ENCODE measurements at regions not wholly inside any gene's neighbourhood (a gene's known extent, or its start where the extent isn't known, plus 50 kb on each side); places are given as distances from the start of the nearest gene placed in this dataset.

GRCh38 chr15:31442226-31442625, 115.6 kb downstream of the KLF13 start:
- RAD21 ChIA-PET (ENCODE audit: unreplicated experiment): interaction anchor here (1.0 to 2.7 kb wide), 3 partner anchors 46 to 241 kb away, joined by 3 to 19 read pairs (median 3); no protein-coding TSS in a partner anchor
- FAIRE-seq (no peak), DNase-seq (ENCODE audit: low read depth, low spot score) (no peak), ATAC-seq (no peak)
- no peak overlapping the region for H3K4me2 ChIP-seq (ENCODE audit: control insufficient read depth, insufficient read depth)
- 93% methylated on average over 9 of the region's 9 CpGs for whole genome bisulfite sequencing (ENCODE audit: insufficient coverage, insufficient replicate concordance, low lambda C conversion rate, missing lambda C conversion rate)
- no peaks in the 10 kb centered on the region for H3K36me3 ChIP-seq (ENCODE audit: control insufficient read depth in 2 of 2, insufficient read depth in 2 of 2, low read length in 1 of 2)
- H3K27ac ChIP-seq (ENCODE audit: control insufficient read depth, insufficient read depth): no peak overlapping the region
- no peaks in the 10 kb centered on the region for H3K79me2 ChIP-seq (ENCODE audit: control insufficient read depth, insufficient read depth, low read length)
- H3K9ac ChIP-seq (ENCODE audit: control insufficient read depth, insufficient read depth, low read length): no peak overlapping the region
- CTCF ChIA-PET: interaction anchor here (0.9 to 12.7 kb wide), 2 partner anchors 32 to 46 kb away, joined by 3 to 336 read pairs; no protein-coding TSS in a partner anchor
- no peak for TF ChIP-seq USF2 (IDR thresholded peaks at IDR 0.05; ENCODE audit: borderline replicate concordance, low read depth, low read length)
- POLR2A ChIA-PET: no interaction called here
- intact Hi-C loops (cut with micrococcal nuclease; ENCODE audit: unreplicated experiment) (no loop called here), in situ Hi-C loops (cut with MboI) (no loop called here)
- no peaks in the 10 kb centered on the region for H4K20me1 ChIP-seq (ENCODE audit: control insufficient read depth, insufficient read depth)
- H3K27me3 ChIP-seq (replicated peaks in 1 of 2; ENCODE audit: control insufficient read depth in 2 of 2, insufficient read depth in 2 of 2, low read length in 1 of 2): no peaks in the 10 kb centered on the region
- no peaks in the 10 kb centered on the region for H3K9me3 ChIP-seq (replicated peaks; ENCODE audit: control insufficient read depth, insufficient read depth, low read length)
- no peak overlapping the region for H3K4me3 ChIP-seq
- SMC1A ChIA-PET (ENCODE audit: uncharacterized antibody, unreplicated experiment): interaction anchor here (1.4 to 4.7 kb wide), 3 partner anchors 31 to 46 kb away, joined by 3 to 31 read pairs (median 10); no protein-coding TSS in a partner anchor
- no peak overlapping the region for H2AFZ ChIP-seq (ENCODE audit: control insufficient read depth, low read depth, low read length)
- BruUV-seq (replicated peaks): no TSS peak
- H3K4me1 ChIP-seq (ENCODE audit: control insufficient read depth, insufficient read depth, low read length): peaks cover 36% of the 10 kb centered on the region

GRCh38 chr15:31442699-31443111, 116.1 kb downstream of the KLF13 start:
- 0 out of 2 replicates have a peak, but pooled peaks have one; percentile 19 for TF ChIP-seq ATF2 (IDR thresholded peaks at IDR 0.05; ENCODE audit: low read length)
- TF ChIP-seq BRCA1 (IDR thresholded peaks at IDR 0.05; ENCODE audit: low read depth, low read length): no peak
- TF ChIP-seq IRF3 (IDR thresholded peaks at IDR 0.05): no peak
- TF ChIP-seq TCF7 (IDR thresholded peaks at IDR 0.05; ENCODE audit: borderline replicate concordance): no peak
- TF ChIP-seq CTCF (IDR thresholded peaks at IDR 0.05 in 2 of 3, conservative IDR thresholded peaks at IDR 0.05 in 1 of 3; ENCODE audit: control insufficient read depth in 2 of 3, extremely low read depth in 1 of 3, insufficient read depth in 1 of 3, low read depth in 3 of 3, low read length in 3 of 3): peak in 2 of 3 experiments; percentile 5 to 26; a peak in 2 of 6 replicates
- ATAC-seq: 0 out of 3 replicates have a peak, but pooled peaks have one; percentile 26
- DNase-seq (ENCODE audit: low read depth, low spot score): no peak
- CTCF ChIA-PET: interaction anchor here (0.9 to 12.7 kb wide), 5 partner anchors 17 to 243 kb away, joined by 3 to 336 read pairs (median 3); no protein-coding TSS in a partner anchor
- no peak for FAIRE-seq
- Histone ChIP-seq H3K9ac (ENCODE audit: control insufficient read depth, insufficient read depth, low read length) (no peak overlapping the region), H4K20me1 (ENCODE audit: control insufficient read depth, insufficient read depth) (no peaks in the 10 kb centered on the region), H3K27me3 (replicated peaks in 1 of 2; ENCODE audit: control insufficient read depth in 2 of 2, insufficient read depth in 2 of 2, low read length in 1 of 2) (no peaks in the 10 kb centered on the region), H3K9me3 (replicated peaks; ENCODE audit: control insufficient read depth, insufficient read depth, low read length) (no peaks in the 10 kb centered on the region), H3K4me2 (ENCODE audit: control insufficient read depth, insufficient read depth) (no peak overlapping the region), H2AFZ (ENCODE audit: control insufficient read depth, low read depth, low read length) (no peak overlapping the region), H3K4me1 (ENCODE audit: control insufficient read depth, insufficient read depth, low read length) (peaks cover 32% of the 10 kb centered on the region), H3K27ac (ENCODE audit: control insufficient read depth, insufficient read depth) (no peak overlapping the region), H3K36me3 (ENCODE audit: control insufficient read depth in 2 of 2, insufficient read depth in 2 of 2, low read length in 1 of 2) (no peaks in the 10 kb centered on the region), H3K4me3 (no peak overlapping the region), H3K79me2 (ENCODE audit: control insufficient read depth, insufficient read depth, low read length) (no peaks in the 10 kb centered on the region)
- no TSS peak for BruUV-seq (replicated peaks)
- SMC1A ChIA-PET (ENCODE audit: uncharacterized antibody, unreplicated experiment): interaction anchor here (1.3 to 4.7 kb wide), 4 partner anchors 17 to 45 kb away, joined by 3 to 31 read pairs (median 8); no protein-coding TSS in a partner anchor
- POLR2A ChIA-PET: interaction anchor here (2.1 kb wide), 1 partner anchor 16 kb away, joined by 6 read pairs; no protein-coding TSS in a partner anchor
- in situ Hi-C loops (cut with MboI) (no loop called here), intact Hi-C loops (cut with micrococcal nuclease; ENCODE audit: unreplicated experiment) (loop anchor here (1.0 kb wide), 1 partner anchor 46 kb away; no protein-coding TSS in a partner anchor)
- RAD21 ChIA-PET (ENCODE audit: unreplicated experiment): interaction anchor here (0.9 to 2.7 kb wide), 7 partner anchors 17 to 241 kb away, joined by 3 to 19 read pairs (median 4); no protein-coding TSS in a partner anchor
- 25% methylated on average over 4 of the region's 4 CpGs for WGBS (ENCODE audit: insufficient coverage, insufficient replicate concordance, low lambda C conversion rate, missing lambda C conversion rate)

Data from GM12878 (cell line).